Upper lobe of left lung (tissue), 4 donors: ENCODE measurements at regions not wholly inside any gene's neighbourhood (a gene's known extent, or its start where the extent isn't known, plus 50 kb on each side); places are given as distances from the start of the nearest gene placed in this dataset.
"Not testable (repeated sequence)": the region's sequence is repeated elsewhere in the genome, so short reads cannot be mapped to it uniquely, and the experiment has no call there.

Experiments
- CTCF ChIP-seq, 6 experiments: fragments of 450-650 bp in 4 of 6; fragments of 200-600 bp in 2 of 6; sonication (generic) in 2 of 6; IDR thresholded peaks; one replicate each; pipeline ENCODE4 v1.5.1; 2016 to 2019; ENCODE audit warnings: antibody characterized with exemption in 6 of 6
- EP300 ChIP-seq, 4 donors: sonication (generic); formaldehyde crosslinking; IDR thresholded peaks; one replicate each; pipeline ENCODE4 v1.5.1; 2017; ENCODE audit warnings: antibody characterized with exemption in 4 of 4, control low read depth in 2 of 4

- TF ChIP-seq EP300, CTCF (IDR thresholded peaks at IDR 0.05): not testable (repeated sequence)
Measured at GRCh38 chr2:111320264-111320663, 199.6 kb downstream of the BCL2L11 start.
